Umbilical cord (tissue), 1 donor: ENCODE measurements at regions not wholly inside any gene's neighbourhood (a gene's known extent, or its start where the extent isn't known, plus 50 kb on each side); places are given as distances from the start of the nearest gene placed in this dataset.
A peak's percentile ranks its signal among the peaks of the same experiment; 100 is the strongest.

ENCODE experiments used
- DNase-seq: peaks from one replicate; pipeline ENCODE4 v3.0.0-alpha.2; 2015; ENCODE audit warnings: low spot score

- no peak for DNase-seq
These were observed 124.1 kb upstream of the WWC1 start for GRCh38 chr5:168167338-168167737.

DNA sequence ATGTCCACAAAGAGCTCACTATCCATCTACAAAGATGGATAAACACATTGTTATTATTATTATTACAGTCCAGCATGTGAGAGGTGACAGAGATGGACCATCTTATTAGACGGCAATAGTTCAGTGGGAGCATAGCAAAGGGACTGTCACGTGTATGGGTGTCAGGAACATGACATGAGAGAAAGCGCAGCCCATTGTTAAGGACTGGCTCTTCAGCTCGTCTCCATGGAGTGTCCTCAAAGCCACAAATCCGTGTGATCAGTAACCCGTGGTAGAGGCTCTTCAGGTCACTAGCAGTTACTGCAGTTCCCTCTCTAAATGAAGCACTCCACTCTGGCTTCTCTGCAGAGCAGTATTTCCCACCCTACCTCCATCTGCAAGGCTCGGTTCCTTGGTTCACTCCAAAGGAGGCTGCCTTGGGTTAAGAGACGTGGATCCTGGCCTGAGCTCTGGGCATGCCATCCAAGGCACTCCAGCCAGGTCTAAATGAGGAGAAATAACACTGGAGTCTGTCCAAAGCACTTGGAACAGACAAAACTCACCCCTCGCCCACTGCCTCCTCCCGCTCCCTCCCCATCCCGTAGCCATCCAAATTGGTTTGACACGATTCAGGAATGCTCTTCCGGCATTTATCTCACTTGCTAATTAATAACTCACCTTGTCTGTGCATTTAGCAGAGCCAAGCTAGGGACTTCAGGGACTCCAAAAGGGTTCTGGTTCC, 122.3 kb upstream of the WWC1 start:
- DNase-seq: no peak

- no peak for DNase-seq
These were observed 121.7 kb upstream of the WWC1 start for GRCh38 chr5:168169791-168170190.

DNA sequence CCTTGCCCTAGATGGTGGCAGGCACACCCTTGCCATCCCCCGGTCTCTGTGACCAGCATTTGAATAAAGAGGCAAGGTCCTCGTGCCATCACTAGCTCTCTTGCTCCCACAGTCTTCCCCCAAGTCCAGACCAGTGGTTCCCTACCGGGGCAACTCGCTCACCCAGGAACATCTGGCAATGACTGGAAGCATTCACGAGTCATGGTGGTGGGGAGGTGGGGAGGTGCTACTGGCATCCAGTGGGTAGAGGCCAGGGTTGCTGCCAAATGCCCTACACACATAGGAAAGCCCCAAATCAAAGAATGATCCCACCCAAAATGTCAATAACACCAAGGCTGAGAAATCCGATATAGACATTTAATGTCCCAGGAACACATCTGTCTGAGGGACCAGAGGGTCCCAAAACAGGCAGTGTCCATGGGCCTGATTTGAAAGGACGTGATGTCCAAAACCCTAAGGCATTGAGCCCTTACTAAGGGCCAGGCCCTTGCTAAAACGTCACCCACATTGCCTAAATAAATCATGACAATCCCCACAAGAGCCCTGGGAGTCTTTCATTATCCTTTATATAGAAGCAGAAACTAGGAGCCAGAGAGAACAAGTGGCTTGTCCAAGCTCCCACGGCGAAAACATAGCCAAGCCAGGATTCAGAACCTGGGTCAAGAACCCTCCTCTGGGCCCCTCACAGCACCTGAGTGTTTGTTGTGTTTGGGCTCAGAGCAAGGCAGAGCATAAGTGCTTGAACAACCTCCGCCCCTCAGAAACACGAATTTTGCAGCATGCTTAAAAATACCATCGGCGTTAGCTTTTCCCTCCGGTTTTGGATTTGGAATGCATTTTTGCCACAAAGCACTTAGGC, 119.3 kb upstream of the WWC1 start:
- no peak for DNase-seq

GRCh38 chr5:168172760-168173223, 118.7 kb upstream of the WWC1 start:
- DNase-seq: no peak

GRCh38 chr5:168174376-168174775, 117.1 kb upstream of the WWC1 start:
- peak; percentile 46 for DNase-seq

DNA sequence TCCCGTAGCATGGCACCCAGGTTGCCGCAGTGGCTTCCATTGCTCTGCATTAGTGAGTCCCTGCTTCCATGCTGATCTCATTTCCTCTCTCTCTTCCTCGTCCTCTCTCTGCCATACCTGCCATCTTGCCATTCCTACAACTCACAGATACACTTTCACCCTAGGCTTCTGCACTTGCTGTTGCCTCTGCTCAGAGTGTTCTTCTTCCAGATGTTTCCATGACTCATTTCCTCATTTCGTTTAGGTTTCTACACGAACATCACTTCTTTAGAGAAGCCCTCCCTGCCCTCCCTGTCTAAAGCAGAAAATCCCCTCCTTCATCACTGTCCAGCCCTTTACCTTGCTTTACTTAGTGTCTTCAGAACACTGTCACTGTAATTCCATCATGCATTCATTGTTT, 115.2 kb upstream of the WWC1 start:
- no peak for DNase-seq

- no peak for DNase-seq
These were observed 114.5 kb upstream of the WWC1 start for GRCh38 chr5:168176941-168177340.

- no peak for DNase-seq
These were observed 113.5 kb upstream of the WWC1 start for GRCh38 chr5:168177831-168178450.

DNA sequence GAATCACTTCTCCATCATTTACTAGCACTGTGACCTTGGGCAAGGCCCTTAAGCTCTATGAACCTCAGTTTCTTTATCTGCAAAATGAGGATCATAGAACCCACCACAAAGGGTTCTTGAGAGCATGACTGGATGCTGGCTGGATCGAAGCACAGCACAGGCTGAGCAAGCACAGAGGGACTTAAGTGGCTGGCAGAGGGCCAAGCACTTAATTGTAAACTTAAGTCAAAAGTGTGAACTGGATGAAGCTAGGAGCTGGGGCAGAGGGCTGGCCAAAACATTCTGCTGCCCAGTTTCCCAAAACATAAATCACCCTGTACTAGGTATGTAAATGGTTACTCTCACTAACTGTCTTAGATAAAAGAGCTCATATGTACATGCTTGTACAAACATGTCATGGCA, 112.3 kb upstream of the WWC1 start:
- peak; percentile 41 for DNase-seq

- DNase-seq: no peak
These were observed 109.2 kb upstream of the WWC1 start for GRCh38 chr5:168182269-168182668.

- DNase-seq: no peak
These were observed 107.3 kb upstream of the WWC1 start for GRCh38 chr5:168184103-168184502.

DNA sequence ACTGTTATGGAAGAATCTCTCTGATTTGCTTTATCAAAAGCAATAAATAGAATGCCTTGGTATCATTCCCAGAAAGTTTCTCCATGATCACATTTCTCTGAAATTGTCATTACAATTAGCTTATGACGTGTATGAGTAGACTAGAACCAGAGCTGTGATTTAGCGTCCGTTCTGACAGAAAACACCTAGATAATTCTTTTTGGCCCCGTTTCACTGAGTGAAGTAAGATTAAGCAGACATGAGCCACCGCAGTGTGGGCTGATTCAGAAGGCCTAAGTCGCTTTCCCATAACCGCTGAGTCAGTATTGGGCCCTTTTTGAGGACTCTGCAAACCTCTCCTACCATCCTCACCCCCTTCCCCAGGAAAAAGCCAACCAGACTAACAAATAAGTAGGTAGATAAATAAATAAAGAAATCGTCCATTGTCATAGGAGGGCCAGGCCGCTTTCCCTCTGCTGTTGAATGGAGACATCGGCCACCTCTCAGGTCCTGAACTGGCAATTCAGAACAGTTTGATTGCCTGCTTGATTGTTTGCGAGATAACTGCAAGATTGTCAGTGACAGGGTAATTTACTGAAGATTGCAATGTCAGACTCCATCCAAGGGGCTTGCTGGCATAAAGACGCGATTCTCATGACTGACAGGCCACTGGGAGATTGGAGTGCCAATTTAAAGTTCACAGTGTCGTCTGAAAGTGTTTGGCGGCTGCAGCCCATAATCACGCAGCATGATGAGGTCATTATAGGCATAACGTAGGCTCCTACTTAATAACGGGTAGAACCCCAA, 105.0 kb upstream of the WWC1 start:
- DNase-seq: peak; percentile 86

- peak; percentile 70 for DNase-seq
These were observed 103.8 kb upstream of the WWC1 start for GRCh38 chr5:168187614-168188013.

GRCh38 chr5:168188182-168188581, 103.3 kb upstream of the WWC1 start:
- no peak for DNase-seq

- DNase-seq: no peak
These were observed 99.3 kb upstream of the WWC1 start for GRCh38 chr5:168192120-168192519.

GRCh38 chr5:168193493-168194250, 97.8 kb upstream of the WWC1 start:
- DNase-seq: no peak

DNA sequence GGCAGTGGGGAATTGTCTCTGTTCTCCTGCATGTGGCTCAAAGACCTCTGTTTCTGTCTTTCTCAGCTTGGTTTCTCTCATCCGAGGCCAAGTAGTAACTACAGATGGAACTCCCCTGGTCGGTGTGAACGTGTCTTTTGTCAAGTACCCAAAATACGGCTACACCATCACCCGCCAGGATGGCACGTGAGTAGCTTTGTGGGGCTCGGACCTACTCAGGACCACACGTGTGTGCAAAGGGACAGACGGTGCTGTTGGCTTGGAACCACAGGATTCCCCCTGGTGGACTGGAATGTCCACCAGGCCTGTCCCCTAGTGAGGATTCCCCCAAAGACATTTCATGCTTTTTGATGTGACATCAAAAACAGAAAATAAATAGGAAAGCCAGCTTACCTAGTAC, 96.3 kb upstream of the WWC1 start:
- no peak for DNase-seq

DNA sequence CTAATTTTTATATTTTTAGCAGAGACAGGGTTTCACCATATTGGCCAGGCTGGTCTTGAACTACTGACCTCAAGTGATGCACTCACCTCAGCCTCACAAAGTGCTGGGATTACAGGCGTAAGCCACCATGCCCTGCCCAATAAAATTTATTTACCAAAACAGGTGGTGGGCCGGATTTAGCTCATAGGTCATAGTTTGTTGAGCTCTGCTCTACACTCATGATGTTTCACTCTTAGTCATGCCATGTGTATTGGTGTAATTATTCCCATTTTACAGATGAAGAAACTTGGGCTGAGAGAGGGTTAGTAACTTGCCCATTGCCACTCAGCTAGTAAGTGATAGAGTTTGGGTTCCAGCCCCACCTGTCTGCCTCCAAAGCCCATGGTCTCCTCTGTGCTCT, 93.1 kb upstream of the WWC1 start:
- no peak for DNase-seq

- DNase-seq: no peak
These were observed 88.4 kb upstream of the WWC1 start for GRCh38 chr5:168202996-168203395.

- no peak for DNase-seq
These were observed 87.3 kb upstream of the WWC1 start for GRCh38 chr5:168204165-168204564.
